GM19452 (cell line): ENCODE measurements at regions not wholly inside any gene's neighbourhood (a gene's known extent, or its start where the extent isn't known, plus 50 kb on each side); places are given as distances from the start of the nearest gene placed in this dataset.

Experiments
- ATAC-seq: cut with Tn5 transposase; IDR thresholded peaks from one replicate; pipeline ENCODE4 v1.9.1; 2021; ENCODE audit not compliant: unreplicated experiment

DNA sequence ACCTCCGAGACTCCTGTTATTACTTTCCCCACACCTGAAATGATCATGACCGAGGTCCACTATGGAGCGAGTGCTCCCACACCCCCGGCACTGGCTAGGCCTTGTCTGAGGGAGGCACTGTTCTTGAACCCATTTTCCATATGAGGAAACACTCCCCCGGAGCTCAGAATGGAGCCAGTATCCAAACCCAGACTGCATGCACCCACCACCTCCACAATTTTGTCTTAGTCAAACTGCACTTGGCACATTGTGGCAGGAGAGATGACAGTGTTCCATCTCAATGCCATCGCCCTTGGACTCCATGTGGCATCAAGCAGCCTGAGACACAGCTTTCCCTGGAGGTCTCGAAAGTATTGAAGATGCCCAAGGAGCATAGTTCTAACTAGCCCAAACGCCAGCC, 154.1 kb downstream of the NUP210 start:
- no peak for ATAC-seq

DNA sequence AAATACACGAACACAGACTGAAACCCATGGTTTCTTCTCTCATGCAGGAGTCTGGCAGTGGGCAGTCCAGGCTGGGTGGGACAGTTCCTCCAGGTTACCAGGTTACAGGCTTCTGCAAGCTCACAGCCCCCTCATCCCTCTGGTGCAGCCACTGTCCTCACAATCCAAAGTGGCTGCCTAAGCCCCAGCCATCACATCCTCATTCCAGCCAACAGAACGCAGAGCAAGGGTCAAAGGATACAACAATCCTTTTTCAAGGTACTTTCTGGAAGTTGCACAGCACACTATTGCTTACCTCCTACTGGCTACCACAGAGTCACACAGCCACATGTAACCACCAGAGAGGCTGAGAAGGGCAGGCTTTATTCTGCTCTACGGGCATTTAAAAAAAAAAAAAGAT, 154.6 kb downstream of the NUP210 start:
- ATAC-seq, result no peak

DNA sequence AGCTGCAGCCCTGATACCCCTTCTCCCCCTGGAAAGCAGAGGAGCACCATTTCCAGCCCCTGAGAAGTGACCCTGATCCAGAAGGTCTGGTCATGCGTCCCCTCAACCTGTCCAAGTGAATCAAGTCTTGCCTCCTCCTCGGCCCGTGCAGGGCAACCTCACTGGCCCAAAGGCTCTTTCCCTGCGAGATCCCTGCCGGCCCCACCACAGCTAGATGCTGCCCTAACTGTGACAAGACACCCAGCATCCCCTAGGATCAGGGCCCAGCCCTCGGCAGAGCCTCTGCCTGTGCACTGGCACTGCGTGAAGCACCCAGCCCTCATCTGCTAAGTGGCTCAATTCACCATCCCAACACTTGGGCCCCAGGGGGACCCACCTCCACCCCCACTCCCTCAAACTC, 155.1 kb downstream of the NUP210 start:
- no peak for ATAC-seq

DNA sequence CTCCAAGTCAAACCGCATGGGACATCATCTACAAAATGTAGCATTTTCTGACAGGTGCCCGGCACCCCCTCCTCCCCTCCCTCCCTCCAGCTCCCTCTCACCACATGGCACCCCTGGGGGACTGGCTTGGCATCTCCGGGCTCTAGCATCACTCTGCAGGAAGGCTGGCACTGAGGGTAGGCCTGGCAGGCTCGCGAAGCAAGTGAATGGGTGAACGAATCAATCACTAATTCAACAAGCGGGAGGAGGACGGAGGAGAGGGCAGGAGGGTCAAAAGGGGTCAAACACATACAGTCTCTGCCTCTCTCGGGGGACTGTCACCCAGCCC, 155.7 kb downstream of the NUP210 start:
- no peak for ATAC-seq

DNA sequence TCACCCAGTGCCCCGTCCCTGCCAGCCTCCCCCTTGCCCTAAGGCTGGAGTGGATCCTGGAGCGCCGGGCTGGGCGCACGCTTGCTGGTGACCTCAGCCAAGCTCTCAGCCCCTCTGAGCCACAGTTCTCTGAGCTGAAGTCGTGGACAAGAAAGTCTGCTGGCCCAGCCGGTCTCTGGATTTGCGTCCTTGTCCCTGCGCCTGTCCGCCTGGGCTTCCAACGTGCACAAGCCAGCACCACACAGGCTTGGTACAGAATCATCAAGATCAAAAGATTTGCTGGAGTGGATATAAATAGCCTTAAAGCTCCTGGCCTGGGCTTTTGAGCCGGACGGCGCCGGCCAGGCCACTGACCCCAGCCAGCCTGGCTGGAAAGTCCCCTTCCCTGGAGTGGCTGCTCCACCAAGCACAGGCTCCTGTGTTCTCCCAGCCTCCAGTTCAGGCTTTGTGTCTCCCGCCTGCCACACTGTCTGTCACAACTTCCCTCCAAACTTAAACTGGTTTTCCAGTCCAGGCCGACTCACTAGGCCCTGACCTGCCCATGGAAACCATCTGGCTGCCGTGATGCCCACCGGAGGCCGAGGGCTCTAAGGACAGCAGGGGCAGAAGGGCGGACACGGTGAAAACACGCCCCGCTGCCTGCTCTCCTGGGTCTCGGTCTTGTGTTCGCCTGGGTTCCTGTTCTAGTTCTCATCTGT, 156.2 kb downstream of the NUP210 start:
- no peak for ATAC-seq

DNA sequence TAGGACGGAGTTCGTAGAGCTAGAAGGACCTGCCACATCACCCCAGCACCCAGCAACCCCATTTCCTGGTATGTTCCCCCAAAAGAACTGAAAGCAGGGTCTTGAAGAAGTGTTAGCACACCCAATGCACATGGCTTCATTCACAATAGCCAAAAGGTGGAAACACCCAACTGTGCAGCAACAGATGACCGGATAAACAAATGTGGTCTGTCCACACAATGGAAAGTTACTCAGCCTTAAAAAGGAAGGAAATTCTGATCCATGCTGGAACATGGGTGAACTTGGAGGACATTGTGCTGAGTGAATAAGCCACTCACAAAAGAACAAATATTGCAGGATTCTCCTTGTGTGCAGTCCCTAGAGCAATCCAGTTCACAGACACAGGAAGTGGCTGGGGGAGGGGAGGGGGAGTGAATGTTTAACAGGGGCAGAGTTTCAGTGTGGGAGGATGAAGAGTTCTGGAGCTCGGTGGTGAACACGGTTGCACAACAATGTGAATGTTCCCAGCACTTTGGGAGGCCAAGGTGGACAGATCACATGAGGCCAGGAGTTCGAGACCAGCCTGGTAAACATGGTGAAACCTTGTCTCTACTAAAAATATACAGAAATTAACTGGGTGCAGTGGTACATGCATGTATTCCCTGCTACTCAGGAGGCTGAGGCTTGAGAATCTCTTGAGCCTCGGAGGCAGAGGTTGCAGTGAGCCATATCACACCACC, 157.5 kb downstream of the NUP210 start:
- ATAC-seq, result peak; percentile 60

DNA sequence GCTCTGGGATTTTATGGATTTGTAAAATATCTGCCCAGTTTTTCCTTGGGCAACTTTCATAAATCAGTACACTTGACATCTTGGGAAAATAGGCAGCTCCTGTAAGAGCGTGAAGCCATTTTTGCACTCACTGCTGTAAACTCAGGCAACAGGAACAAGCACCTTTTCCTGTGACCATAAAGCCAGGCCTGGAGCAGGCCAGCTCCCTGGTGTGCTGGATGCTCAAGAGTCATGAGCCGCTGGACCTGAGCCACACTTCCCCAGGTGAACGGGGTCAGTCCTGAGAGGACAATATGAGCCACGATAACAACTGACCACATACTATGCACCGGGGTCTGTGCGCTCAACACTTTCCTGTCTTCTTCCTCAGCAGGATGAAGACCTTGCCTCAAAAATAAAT, 158.2 kb downstream of the NUP210 start:
- no peak for ATAC-seq

DNA sequence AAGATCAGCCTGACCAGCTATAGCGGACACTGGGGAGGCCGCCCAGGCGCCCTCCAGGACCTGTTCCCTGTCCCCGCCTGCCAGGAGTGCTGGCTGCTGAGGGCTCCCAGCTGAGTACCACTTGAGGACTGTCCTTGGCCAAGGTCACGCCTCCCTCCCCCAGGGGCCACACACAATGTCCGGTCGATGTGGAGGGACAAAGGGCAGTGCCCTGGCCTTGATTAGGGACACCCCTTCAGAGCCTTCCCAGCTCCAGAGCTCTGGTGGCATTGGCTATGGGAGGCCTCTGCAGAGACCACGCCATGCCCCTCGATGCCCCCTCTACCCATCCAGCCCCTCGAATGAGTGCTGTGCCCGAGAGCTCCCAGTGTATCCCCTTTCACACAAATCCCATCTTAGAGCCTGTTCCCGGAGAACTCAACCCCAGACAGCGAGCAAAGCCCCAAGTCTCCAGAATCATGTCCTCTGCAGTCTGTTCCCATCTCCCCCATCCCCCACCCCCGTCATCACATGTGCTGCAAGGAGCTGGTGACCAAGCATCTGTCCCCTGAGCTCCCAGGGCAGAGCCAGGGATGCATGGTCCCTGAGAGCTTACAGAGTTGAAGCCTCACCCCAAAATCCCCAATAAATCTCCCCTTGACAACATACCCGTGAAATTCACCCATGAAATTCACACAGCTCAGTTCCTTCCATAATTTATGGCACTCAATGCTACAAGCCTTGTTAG, 158.9 kb downstream of the NUP210 start:
- ATAC-seq, result no peak

DNA sequence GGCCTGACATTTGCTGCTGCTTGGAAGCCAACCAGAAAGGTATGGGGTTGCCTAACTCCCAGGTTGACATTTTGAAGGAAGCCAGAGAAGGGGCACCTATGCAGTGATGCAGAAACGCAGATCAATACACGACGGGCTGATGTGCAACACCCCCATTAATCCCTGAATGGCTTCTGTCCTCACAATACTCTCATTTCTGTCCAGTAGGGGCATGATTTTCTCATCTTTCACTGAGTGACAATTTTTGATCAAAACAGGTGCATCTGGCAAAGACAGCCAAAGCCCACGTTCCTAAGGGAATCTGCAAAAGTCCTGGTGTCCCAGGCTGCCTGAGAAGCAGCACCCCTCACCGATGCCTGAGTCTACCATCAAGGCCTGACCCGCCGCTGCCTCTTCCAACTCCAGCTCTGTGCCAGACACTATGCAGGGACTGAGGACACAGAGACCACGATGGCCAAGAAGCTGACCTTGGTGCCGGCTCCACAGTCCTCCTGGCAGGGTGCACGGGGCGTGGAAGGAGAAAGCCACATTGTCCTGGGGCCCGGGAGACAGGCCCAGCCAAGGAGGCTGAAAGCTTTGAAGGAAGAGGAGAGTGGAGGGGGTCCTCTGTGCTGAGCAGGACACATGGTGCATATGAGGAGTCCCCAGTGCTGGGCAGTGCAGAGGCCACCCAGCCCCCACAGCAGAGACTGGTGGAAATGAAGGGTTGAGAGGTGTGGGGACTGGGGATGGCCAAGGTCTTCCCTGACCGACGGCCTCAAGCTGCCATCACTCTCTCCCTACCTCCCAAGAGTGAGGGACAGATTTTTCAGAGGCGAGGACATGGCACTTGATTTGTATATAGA, 159.6 kb downstream of the NUP210 start:
- ATAC-seq, result no peak

DNA sequence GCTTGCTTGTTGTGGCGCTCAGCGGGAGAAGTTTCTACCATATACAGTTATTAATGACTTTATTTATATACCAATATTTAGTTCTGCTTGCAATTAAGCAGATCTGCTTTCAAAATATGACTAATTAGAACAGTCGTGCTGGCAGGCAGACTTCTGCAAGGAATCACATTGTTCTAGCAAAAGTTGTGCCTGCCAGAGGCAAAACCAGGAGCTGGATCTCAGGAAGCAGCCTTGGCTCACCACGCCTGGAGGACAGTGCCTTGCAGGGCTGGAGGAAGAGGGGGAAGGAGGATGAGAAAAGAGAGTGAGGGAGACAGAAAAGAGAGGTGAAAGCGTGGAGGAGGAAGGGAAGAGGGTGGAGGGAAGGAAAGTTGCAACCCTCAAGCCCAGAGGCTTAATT, 160.3 kb downstream of the NUP210 start:
- no peak for ATAC-seq

DNA sequence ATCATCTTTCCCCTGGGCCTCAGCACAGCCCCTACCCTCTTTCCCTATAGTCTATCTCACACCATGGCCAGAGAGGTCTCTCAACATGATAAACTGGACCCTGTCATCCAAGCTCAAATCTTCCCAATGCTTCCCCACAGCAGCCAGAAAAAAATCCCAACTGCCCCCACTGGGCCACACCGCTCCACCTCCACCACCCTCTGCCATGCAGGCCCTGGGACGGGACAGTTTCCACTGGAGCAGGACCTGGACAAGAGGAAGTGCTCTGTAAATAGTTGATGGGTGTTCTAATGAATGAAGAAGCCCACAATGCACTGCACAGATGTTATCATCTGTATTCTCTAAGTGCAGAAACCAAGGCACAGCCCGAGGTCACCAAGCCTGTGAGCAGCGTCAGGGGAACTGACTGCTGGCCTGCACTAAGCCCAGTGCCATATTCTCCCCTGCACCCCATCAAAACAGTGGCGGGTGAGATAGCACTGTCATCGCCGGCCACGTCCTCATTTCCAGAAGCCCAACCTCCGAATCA, 161.1 kb downstream of the NUP210 start:
- ATAC-seq, result no peak

DNA sequence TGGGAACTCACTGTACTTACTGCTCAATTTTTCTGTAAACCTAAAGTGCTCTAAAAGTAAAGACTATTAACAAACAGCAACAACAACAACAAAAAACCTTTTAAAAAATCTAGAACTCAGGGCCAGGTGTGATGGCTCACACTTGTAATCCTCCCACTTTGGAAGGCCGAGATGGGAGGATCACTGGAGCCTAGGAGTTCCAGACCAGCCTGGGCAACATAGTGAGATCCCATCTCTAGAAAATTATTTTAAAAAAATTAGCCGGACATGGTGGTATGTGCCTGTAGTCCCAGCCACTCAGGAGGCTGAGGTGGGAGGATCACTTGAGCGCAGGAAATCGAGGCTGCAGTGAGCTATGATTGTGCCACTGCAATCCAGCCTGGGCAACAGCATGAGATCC, 161.8 kb downstream of the NUP210 start:
- no peak for ATAC-seq

DNA sequence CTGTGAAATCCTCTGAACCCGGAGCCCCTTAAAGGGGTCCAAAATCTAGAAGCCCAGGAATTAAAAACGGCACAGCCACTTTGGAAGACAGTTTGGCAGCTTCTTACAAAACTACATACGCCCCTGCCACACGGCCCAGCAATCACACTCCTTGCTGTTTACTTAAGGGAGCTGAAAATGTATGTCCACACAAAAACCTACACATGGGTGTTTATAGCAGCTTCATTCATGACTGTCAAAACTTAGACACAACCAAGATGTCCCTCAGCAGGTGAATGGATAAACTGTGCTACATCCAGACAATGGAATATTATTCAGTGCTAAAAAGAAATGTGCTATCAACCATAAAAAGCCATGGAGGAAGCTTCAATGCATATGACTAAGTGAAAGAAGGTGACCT, 162.5 kb downstream of the NUP210 start:
- ATAC-seq, result no peak

DNA sequence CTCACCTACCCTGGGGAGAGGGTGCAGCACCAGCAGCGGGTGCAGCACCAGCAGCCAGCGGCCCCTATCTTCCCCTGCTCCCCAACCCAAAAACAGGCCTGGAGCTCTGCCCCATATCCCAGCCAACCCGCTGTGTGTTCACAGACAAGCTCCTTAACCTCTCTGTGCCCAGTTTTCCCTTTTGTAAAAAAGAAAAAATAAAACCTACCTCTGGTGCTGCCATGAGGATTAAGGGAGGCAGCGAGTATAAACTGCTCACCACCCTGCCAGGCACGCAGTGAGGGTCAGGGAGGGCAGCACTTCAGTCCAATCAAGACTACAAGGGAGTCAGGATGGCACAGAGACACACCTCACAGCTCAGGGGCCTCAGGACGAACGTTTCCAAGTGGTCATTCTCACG, 163.3 kb downstream of the NUP210 start:
- ATAC-seq, result no peak

DNA sequence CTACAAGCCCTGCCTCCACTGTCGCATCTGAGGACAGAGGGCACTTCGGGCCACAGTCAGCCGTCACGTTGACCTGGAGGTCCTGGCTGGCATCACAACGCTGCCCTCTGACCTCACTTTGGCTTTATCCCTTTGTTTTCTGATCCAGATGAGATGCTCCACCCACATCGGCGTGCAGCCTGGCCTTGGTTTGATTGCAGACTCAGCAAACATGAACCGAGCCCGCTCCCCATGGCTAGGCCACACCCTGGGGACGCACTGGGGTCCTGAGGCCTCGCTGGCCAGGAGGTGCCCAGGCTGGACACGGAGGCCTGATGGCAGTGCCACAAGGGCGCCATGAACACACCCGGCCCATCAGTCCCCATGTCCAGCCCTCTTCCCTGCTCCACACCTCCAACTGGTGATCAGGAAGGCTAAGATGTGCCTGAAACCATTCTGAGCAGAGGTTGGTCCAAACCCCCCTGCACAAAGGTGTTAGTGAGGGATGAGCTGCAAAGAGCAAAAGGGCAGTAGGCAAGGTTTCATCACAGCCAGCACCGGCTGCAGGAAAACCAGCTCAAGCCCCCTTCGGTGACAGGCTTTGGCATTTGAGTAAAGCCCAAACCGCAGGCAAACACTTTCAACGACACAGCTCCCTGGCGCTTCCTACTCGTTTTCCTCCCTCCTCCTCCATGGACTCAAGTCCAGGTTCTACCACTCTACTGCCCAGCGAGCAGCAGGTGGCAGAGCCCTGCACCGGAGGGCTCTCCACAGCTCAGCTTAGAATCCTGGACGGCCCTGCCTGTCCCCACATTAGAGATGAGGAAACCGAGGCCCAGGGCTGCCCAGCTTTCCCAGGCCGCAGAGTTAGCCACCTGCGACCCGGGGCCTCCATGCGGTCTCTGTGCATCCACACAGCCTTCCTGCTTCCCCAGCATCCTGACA, 165.8 kb downstream of the NUP210 start:
- ATAC-seq, result no peak

DNA sequence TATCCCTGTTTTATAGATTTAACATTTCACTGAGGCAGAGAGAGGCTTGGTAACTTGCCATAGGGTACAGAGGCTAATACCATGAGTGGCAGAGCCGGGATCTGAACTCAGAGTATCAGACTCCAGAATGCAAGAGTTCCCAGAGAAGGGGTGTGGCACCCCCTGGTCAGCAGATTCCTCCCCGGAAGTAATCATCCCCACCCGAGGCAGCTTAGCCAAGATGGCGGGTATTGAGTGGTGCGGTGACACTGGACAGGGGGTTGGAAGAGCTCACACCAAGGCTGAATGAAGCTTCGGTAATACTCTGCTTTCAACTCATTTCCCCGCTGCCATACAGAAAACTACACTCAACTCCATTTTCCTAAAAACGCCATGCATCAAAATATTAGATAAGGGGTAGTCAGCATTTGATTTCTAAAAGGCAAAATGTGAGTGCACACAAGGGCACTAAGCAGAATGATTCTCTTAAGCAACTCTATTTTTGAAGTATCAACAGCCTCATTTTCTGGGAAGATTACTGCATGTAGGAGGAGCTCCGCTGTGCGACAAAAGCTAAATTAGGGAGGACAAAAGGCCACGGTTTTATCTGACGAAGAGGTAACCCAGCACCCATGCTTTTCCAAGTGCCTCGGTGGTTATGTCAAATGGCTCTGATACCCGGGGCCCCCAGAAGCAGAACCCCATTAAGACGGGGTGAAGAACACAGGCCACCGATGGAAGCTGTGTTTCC, 166.7 kb downstream of the NUP210 start:
- ATAC-seq, result no peak

DNA sequence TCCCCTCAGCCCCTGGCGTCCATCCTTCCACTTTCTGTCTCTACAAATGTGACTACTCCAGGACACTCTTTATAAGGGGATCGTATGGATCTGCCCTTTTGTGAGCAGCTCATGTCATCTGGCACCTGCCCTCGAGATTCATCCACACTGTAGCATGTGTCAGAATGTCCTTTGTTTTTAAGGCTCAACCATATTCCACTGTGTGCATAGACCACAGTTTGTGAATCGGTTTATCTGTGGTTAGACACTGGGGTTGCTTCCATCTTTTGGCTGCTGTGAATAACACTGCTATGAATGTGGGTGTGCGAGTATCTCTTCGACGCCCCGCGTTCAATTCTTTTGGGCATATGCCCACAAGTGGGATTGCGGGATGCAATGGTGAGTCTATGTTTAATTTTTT, 167.9 kb downstream of the NUP210 start:
- no peak for ATAC-seq

DNA sequence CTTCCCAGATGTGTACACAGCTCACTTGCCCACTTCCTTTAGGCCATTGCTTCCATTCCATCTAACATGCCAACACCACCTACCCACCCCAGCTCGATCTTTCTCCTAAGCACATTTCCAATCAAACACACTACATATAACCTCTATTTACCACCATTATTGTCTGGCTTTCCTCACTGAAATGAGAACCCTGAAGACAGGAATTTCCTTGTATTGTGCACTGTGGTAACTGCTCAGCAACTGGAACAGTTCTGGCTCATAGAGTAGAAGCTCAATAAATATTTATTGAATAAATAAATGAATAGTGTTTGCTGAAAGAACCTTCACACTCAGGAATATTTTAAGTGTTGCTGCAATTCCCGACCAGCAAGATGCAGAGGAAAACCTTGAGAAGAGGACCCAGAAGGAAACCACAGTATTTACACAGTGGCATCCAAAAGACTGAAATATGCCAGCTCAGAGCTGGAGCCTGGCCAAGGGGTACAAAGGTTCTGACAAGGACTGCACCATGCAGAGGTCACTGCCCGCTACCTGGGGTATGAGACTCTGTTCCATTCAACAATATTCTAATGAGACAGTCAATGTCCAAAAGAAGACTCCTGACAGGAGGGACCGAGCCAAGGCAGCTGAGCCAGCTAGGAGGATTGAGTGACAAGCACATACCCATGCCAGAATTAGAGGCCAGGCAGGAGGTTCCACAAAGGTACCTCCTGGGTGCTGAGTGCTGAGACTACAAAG, 168.8 kb downstream of the NUP210 start:
- no peak for ATAC-seq
